ENCODE measurements at regions not wholly inside any gene's neighbourhood (a gene's known extent, or its start where the extent isn't known, plus 50 kb on each side); places are given as distances from the start of the nearest gene placed in this dataset.
"Not testable (repeated sequence)": the region's sequence is repeated elsewhere in the genome, so short reads cannot be mapped to it uniquely, and the experiment has no call there.

DNA sequence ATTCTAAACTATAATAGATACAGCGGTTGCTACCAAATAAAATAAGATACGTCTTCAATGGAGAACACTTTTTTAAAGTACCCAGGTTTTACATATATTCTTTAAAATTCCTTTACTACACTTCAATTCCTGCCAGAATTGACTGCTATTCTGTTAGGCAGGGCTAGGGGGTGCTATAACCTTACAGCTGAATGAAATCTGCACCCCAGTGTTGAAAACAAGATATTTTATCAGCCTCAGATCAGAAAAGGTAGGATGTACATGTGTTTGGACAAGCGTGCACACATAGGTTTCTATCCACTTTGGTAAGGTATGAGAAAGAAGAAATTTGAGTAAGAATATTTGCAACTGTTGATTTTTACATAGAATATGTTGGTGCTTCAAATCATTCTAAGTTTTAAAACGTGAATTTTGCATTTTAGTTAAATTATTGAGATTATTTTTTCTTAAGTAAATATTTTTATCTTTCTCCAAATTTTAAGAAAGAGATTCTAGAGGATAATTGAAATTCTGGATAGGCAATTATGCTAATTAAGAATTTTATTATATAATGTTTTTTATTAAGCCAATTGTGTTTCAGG, 490.8 kb upstream of the ADGRL4 start:
- peak; percentile 19 for DNase-seq

- no peak for DNase-seq
Measured at GRCh38 chr1:79496129-79496528, 489.6 kb upstream of the ADGRL4 start.

- DNase-seq: not testable (repeated sequence)
Measured at GRCh38 chr1:79493702-79494101, 487.2 kb upstream of the ADGRL4 start.

DNA sequence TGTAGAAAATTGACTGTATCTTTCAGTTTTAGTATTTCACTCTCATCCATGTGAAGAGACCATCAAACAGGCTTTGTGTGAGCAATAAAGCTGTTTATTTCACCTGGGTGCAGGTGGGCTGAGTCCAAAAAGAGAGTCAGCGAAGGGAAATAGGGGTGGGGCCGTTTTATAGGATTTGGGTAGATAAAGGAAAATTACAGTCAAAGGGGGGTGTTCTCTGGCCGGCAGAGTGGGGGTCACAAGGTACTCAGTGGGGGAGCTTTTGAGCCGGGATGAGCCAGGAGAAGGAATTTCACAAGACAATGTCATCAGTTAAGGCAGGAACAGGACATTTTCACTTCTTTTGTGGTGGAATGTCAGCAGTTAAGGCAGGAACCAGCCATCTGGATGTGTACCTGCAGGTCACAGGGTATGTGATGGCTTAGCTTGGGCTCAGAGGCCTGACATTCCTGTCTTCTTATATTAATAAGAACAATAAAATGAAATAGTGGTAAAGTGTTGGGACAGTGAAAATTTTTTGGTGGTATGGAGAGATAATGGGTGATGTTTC, 482.1 kb upstream of the ADGRL4 start:
- not testable (repeated sequence) for DNase-seq

- DNase-seq: no peak
Measured at GRCh38 chr1:79478728-79479373, 472.3 kb upstream of the ADGRL4 start.

- DNase-seq: no peak
Measured at GRCh38 chr1:79478160-79478559, 471.6 kb upstream of the ADGRL4 start.

DNA sequence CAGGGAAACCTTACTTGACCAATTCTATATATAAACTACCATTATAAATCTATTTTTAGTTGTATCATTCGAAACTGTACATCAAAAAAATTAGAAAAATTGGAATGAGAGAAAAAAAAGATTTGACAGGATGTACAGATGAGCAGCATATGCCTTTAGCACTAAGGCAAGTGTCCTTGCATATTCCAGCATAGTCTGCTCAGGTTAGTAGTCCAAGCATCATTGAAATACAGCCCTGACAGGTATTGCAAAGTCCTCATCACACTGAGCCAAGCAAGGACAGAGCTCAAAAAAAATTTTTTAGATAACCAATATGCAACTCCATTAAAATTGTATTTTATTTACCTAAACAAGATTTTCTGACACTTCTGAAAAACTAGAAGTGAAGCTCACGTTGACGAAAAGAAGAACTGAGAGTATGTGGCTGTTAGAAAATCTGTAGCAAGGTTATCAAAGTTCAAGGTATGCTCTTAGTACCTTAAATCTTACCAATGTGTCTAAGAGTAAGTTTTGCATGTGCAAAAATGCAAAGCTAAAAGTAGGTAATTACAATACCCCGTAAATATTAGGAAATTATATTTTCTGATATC, 465.6 kb upstream of the ADGRL4 start:
- DNase-seq: no peak

DNA sequence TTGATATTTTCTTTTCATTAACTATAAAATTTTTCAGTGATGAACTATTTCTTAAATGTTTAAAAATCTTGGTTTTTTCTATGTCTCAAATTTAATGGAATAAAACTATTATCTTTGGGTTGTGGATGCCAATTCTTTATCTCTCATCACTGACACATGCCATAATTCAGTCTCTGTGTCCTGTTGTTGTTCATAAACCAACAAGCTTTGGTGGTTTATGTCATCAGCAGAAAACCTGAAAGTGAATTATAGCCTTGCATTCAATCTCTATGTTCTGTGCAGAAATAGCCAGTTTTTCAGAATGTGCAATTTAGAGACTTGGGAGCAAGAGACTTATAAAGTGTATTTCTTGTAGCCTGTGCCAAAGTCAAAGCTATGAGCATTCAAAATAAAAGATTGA, 462.6 kb upstream of the ADGRL4 start:
- no peak for DNase-seq

DNA sequence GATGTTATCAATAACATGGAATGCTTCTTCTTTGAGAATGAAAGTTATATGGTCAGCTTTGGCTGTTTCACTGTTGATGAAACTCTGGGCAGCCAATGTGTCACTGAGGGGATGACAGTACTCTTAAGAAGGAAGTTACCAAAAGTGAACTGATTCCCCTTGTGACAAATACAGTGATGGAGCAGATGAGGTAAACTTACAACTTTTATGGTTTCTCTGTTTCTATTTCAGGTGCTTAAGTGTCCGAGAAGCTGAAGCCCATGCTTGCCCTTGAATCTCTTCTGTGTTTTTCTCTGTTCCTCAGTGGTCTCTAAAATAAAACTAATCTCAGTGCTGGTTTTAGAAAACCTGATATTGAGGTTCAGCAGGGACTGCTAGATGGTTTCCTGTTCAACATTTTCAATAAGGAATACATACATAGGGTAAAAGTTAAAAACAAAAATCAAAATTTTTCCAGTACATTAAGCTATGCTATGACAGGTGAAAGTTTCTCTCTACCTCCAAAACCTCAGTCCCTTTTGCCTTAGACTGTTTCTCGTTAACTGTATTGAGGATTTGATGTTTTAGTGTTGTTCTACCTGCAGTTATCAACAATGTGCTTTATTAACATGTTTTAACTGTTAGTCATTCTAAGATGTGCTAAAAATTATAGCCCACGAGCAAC, 454.4 kb upstream of the ADGRL4 start:
- DNase-seq: no peak

DNA sequence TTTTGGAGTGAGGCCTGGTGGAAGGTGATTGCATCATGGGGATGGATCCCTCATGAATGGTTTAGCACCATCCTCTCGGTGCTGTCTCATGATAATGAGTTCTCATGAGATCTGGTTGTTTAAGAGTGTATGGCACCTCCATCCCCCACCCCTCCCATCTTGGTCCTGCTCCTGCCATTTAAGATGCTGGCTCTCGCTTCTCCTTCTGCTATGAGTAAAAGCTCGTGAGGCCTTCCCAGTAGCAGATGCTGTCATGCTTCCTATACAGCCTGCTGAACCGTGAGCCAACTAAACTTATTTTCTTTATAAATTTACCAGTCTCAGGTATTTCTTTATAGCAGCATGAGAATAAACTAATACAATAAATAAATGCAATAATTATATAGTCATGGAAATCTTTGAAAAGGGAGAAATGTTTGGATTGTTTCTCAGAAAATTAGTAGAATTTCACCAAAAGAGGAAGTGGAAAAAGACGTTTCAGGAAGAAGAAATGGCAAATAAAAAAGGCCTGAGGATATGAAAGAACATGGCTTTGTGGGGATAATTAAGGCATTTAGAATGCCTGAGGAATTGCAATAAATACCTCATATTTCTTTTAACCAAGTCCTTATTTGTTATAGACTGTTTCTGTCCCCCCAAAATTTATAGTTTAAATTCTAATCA, 451.2 kb upstream of the ADGRL4 start:
- DNase-seq: no peak

GRCh38 chr1:79448426-79448825, 441.9 kb upstream of the ADGRL4 start:
- no peak for DNase-seq

GRCh38 chr1:79441238-79441637, 434.7 kb upstream of the ADGRL4 start:
- no peak for DNase-seq

DNA sequence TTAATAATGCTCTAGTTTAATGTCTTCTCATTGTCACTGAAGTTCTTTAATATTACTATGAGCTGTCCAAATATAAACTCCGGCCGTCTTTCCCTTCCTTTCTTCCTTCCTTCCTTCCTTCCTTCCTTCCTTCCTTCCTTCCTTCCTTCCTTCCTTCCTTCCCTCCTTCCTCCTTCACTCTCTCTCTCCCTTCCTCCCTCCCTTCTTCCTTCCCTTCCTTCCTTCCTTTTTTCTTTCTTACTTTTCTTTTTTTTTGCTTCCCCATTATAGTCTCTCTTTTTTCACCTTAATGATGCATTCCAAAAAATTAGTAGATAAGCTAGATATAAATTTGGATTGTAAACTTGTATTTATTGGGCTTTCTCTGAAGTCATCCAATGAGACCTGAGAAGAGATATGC, 431.0 kb upstream of the ADGRL4 start:
- DNase-seq: no peak

DNA sequence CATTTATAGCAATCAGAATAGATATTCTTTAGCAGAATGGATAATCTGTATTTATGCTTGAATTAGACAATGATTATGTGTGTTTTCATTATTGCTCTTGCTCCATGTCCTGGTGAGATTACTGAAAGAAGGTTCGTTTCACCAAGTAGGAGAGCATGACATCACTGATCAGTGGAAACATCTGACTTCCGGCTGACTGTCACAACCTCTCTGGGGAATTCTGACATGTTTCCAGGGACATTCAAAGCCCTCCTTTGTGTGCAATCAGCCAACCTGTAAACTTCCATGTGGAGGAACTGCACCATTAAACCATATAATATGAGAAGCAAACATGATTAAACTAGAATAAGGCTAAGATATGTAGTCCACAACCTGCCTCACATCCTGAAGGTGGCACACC, 424.8 kb upstream of the ADGRL4 start:
- DNase-seq: no peak

DNA sequence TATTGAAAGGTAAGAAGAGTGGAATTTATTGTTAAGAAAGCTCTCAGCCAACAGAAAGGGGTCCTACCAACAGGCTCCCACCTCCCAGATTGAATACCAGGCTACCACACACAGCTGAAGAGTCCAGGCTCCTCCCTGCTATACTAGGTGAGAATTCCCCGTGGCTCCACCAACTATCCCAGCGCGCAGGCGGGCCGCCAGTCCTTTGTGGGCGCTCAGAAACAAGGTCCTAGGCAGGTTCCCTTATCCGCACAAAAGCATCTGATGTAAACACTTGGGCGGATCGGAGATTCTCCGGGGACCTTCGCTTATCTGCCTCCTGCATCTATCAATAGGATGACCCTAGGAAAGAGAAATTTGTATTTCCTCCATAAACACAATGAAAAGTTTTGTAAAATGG, 423.9 kb upstream of the ADGRL4 start:
- DNase-seq: no peak

DNA sequence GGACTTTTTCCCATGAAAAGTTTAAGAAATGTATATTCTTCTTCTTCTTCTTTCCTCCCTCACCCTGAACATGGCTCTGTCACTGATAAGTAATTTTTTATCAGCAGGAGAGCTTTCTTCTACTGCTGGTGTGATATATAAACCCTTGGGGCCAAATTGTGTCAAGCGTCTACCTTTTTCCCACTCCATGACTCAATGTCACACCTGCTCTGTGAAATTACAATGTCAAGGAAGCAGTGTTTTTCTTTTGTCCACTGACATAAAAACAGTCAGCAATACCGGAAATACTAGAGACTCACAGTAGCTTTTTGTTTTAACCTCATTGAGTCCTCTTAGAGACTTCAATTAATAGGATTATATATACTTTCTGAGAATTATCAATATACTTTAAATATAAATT, 416.2 kb upstream of the ADGRL4 start:
- no peak for DNase-seq

DNA sequence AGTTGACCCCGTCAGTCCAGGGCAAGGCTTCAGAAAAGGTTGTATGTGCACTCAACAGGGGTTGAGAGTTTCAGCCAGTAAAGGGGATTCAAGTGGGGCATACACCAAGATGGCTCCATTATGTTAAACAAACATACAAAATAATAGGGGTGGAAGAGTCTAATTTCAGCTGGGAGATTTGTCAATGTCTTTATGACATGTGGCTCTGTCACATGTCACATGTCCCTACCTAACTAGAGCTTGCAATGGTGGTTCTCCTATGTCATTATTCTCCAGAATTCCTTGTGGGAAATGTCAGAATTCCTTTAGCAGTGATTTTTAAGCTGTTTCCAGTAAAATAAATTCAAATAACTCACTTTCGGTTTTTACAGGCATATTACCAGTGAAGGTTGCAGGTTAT, 392.0 kb upstream of the ADGRL4 start:
- no peak for DNase-seq

DNA sequence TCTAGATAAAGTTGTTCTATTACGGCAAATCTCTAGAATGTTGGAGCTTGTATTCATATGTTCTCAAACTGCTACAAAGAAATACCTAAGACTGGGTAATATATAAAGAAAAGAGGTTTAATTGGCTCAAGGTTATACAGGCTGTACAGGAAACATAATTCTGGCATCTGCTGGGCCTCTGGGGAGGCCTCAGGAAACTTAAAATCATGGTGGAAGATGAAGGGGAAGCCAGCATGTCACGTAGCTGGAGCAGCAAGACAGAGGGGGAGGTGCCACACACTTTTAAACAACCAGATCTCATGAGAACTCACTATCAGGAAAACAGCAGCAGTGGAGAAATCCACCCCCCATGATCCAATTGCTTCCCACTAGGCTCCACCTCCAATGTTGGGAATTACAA, 390.4 kb upstream of the ADGRL4 start:
- no peak for DNase-seq

GRCh38 chr1:79388694-79389361, 382.3 kb upstream of the ADGRL4 start:
- DNase-seq: no peak

GRCh38 chr1:79386730-79387129, 380.2 kb upstream of the ADGRL4 start:
- DNase-seq: no peak

DNA sequence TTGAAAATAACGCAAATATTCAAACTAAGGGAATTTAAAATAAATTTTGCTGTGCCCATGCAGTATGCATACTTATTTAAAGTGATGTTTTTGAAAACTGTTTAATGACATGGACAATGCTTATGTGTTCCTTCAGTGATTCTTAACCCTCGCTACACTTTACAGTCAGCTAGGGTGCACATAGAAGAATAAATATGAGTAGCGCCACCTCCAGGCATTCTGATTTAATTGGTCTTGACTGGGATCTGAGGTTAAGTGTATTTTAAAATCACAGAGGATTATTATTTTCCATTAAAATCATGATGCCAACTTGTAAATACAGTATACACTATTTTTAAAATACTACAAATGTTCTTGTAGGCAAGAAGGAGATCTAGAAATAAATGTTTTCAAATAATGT, 373.5 kb upstream of the ADGRL4 start:
- no peak for DNase-seq

GRCh38 chr1:79376106-79376505, 369.6 kb upstream of the ADGRL4 start:
- no peak for DNase-seq

All from left kidney (tissue), 1 donor.